ENCODE measurements at regions not wholly inside any gene's neighbourhood (a gene's known extent, or its start where the extent isn't known, plus 50 kb on each side); places are given as distances from the start of the nearest gene placed in this dataset.

- H3K36me3 ChIP-seq (replicated peaks in 1 of 2; ENCODE audit: control insufficient read depth in 1 of 2, insufficient read depth in 2 of 2, low read length in 2 of 2) = no peaks in the 10 kb centered on the region
- no peaks in the 10 kb centered on the region for H3K79me2 ChIP-seq (ENCODE audit: insufficient read depth, low read length)
- in situ Hi-C loops (cut with HindIII; ENCODE audit: extremely low pct_ligation_motif_present, low pct_unique_long_range_greater_than_20kb) = no loop called here
- intact Hi-C loops (cut with micrococcal nuclease; ENCODE audit: unreplicated experiment) = no loop called here
- no peak overlapping the region for H2AFZ ChIP-seq (ENCODE audit: low read length)
- H3K9me3 ChIP-seq (ENCODE audit: low read length) = no peaks in the 10 kb centered on the region
- DNase-seq (ENCODE audit: low spot score) = no peak
- ATAC-seq = no peak
- no peak for FAIRE-seq
- no peak overlapping the region for H3K9ac ChIP-seq (ENCODE audit: insufficient read depth, low read depth, low read length)
- BruUV-seq (replicated peaks) = no TSS peak
- H3K27ac ChIP-seq (ENCODE audit: extremely low read length, insufficient read depth, low read length) = no peak overlapping the region
- H3K4me1 ChIP-seq (ENCODE audit: insufficient read depth, low read length) = no peaks in the 10 kb centered on the region
- peaks cover 8 to 43% of the 10 kb centered on the region in 2 experiments for H3K27me3 ChIP-seq (ENCODE audit: control insufficient read depth in 1 of 2, insufficient read depth in 2 of 2, low read length in 2 of 2)
- H3K4me2 ChIP-seq (ENCODE audit: low read depth, low read length) = no peak overlapping the region
- WGBS (ENCODE audit: low lambda C conversion rate) = 2% methylated on average over 4 of the region's 4 CpGs
- CTCF ChIA-PET (ENCODE audit: low intra/inter-chr PET ratio, low total read pairs) = no interaction called here
- no peak overlapping the region for H3K4me3 ChIP-seq (replicated peaks in 1 of 3; ENCODE audit: insufficient read depth in 1 of 3, low read depth in 2 of 3, low read length in 3 of 3)
- no peaks in the 10 kb centered on the region for H4K20me1 ChIP-seq (ENCODE audit: insufficient read depth, low read length)
- POLR2A ChIA-PET = no interaction called here
- TF ChIP-seq ZNF503 (CRISPR knock-in tag; IDR thresholded peaks at IDR 0.05) = no peak
- no peak for TF ChIP-seq PAXIP1 (CRISPR knock-in tag; conservative IDR thresholded peaks at IDR 0.05)
- TF ChIP-seq, protein P1, sequence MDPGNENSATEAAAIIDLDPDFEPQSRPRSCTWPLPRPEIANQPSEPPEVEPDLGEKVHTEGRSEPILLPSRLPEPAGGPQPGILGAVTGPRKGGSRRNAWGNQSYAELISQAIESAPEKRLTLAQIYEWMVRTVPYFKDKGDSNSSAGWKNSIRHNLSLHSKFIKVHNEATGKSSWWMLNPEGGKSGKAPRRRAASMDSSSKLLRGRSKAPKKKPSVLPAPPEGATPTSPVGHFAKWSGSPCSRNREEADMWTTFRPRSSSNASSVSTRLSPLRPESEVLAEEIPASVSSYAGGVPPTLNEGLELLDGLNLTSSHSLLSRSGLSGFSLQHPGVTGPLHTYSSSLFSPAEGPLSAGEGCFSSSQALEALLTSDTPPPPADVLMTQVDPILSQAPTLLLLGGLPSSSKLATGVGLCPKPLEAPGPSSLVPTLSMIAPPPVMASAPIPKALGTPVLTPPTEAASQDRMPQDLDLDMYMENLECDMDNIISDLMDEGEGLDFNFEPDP (CRISPR knock-in tag; conservative IDR thresholded peaks at IDR 0.05) = no peak
- TF ChIP-seq NFIC (IDR thresholded peaks at IDR 0.05; ENCODE audit: low read length) = no peak
- TF ChIP-seq, protein P2, sequence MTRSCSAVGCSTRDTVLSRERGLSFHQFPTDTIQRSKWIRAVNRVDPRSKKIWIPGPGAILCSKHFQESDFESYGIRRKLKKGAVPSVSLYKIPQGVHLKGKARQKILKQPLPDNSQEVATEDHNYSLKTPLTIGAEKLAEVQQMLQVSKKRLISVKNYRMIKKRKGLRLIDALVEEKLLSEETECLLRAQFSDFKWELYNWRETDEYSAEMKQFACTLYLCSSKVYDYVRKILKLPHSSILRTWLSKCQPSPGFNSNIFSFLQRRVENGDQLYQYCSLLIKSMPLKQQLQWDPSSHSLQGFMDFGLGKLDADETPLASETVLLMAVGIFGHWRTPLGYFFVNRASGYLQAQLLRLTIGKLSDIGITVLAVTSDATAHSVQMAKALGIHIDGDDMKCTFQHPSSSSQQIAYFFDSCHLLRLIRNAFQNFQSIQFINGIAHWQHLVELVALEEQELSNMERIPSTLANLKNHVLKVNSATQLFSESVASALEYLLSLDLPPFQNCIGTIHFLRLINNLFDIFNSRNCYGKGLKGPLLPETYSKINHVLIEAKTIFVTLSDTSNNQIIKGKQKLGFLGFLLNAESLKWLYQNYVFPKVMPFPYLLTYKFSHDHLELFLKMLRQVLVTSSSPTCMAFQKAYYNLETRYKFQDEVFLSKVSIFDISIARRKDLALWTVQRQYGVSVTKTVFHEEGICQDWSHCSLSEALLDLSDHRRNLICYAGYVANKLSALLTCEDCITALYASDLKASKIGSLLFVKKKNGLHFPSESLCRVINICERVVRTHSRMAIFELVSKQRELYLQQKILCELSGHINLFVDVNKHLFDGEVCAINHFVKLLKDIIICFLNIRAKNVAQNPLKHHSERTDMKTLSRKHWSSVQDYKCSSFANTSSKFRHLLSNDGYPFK (CRISPR knock-in tag; IDR thresholded peaks at IDR 0.05; ENCODE audit: borderline replicate concordance) = no peak
- TF ChIP-seq SP2 (CRISPR knock-in tag; IDR thresholded peaks at IDR 0.05) = no peak
- TF ChIP-seq CCDC6 (CRISPR knock-in tag; IDR thresholded peaks at IDR 0.05) = no peak
- TF ChIP-seq ESRRA (CRISPR knock-in tag; IDR thresholded peaks at IDR 0.05; ENCODE audit: low read depth) = no peak
- TF ChIP-seq GTF2F1 (IDR thresholded peaks at IDR 0.05; ENCODE audit: low read length) = no peak
- TF ChIP-seq KLF16 (CRISPR knock-in tag; IDR thresholded peaks at IDR 0.05) = no peak
- no peak for TF ChIP-seq DBP (CRISPR knock-in tag; IDR thresholded peaks at IDR 0.05; ENCODE audit: not compliant biosample characterization)
- TF ChIP-seq, protein P3, sequence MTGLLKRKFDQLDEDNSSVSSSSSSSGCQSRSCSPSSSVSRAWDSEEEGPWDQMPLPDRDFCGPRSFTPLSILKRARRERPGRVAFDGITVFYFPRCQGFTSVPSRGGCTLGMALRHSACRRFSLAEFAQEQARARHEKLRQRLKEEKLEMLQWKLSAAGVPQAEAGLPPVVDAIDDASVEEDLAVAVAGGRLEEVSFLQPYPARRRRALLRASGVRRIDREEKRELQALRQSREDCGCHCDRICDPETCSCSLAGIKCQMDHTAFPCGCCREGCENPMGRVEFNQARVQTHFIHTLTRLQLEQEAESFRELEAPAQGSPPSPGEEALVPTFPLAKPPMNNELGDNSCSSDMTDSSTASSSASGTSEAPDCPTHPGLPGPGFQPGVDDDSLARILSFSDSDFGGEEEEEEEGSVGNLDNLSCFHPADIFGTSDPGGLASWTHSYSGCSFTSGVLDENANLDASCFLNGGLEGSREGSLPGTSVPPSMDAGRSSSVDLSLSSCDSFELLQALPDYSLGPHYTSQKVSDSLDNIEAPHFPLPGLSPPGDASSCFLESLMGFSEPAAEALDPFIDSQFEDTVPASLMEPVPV (CRISPR knock-in tag; IDR thresholded peaks at IDR 0.05) = no peak
Observed at GRCh38 chr16:73289232-73289631, 241.3 kb upstream of the ZFHX3 start.

All from HepG2 (cell line).